HG03135 (cell line): ENCODE measurements at regions not wholly inside any gene's neighbourhood (a gene's known extent, or its start where the extent isn't known, plus 50 kb on each side); places are given as distances from the start of the nearest gene placed in this dataset.

ENCODE experiments used
- ATAC-seq: cut with Tn5 transposase; IDR thresholded peaks from one replicate; pipeline ENCODE4 v1.9.1; 2021; ENCODE audit warnings: mild to moderate bottlenecking, moderate library complexity; ENCODE audit not compliant: unreplicated experiment

- no peak for ATAC-seq
Observed at GRCh38 chr1:61531716-61532115, 193.2 kb downstream of the TM2D1 start.

- ATAC-seq = no peak
Observed at GRCh38 chr1:61523893-61524605, 200.9 kb downstream of the TM2D1 start.

GRCh38 chr1:61523229-61523628 is 201.7 kb downstream of the TM2D1 start:
- ATAC-seq = no peak

- no peak for ATAC-seq
Observed at GRCh38 chr1:61520401-61520800, 204.5 kb downstream of the TM2D1 start.

- no peak for ATAC-seq
Observed at GRCh38 chr1:61519631-61520030, 205.3 kb downstream of the TM2D1 start.

- no peak for ATAC-seq
Observed at GRCh38 chr1:61518670-61519400, 206.1 kb downstream of the TM2D1 start.

- no peak for ATAC-seq
Observed at GRCh38 chr1:61517345-61517744, 207.6 kb downstream of the TM2D1 start.

- ATAC-seq = no peak
Observed at GRCh38 chr1:61515096-61515495, 209.8 kb downstream of the TM2D1 start.
